ENCODE measurements at regions not wholly inside any gene's neighbourhood (a gene's known extent, or its start where the extent isn't known, plus 50 kb on each side); places are given as distances from the start of the nearest gene placed in this dataset.

Small RNAs in the stretch of these regions (small RNA-seq; reads per million reads assigned to genes)
- gene AC092447.9 (0 reads per million in 7 experiments), gene RNU6-1052P (0 reads per million in 7 experiments), gene RNU6-1335P (0 reads per million in 7 experiments), gene SEPT14P24 (0 reads per million in 7 experiments)

All from SK-N-SH (cell line).